Epithelial cell of prostate (primary cell): ENCODE measurements at regions not wholly inside any gene's neighbourhood (a gene's known extent, or its start where the extent isn't known, plus 50 kb on each side); places are given as distances from the start of the nearest gene placed in this dataset.
"Not testable (repeated sequence)": the region's sequence is repeated elsewhere in the genome, so short reads cannot be mapped to it uniquely, and the experiment has no call there.

Experiments used
- DNase-seq: peaks from one replicate; pipeline ENCODE4 v3.0.0-alpha.2; 2011; ENCODE audit warnings: low read depth, low spot score
- H3K27ac ChIP-seq: fragments of 450-650 bp; 2 replicates; pipeline ENCODE4 v1.5.1; 2017; ENCODE audit warnings: mild to moderate bottlenecking

DNA sequence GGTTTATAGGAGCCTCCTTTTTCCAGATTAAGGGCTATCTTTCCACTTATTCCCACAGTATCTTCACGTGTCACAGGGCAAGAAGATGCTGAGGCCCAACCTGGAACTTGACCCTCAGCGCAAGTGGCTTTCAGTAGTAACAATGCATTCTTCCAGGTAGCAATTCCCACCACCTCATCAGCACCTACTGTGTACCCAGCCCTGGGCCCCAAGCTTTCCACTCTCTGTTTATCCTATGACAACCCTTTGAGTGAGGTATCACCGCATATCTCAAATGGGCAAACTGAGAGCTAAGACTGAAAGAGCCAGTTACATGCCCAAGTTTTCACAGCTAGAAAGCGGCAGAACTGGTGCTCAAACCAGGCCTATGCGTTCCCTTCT lies 88.2 kb downstream of the CPN2 start:
- H3K27ac ChIP-seq: no peak overlapping the region
- no peak for DNase-seq

DNA sequence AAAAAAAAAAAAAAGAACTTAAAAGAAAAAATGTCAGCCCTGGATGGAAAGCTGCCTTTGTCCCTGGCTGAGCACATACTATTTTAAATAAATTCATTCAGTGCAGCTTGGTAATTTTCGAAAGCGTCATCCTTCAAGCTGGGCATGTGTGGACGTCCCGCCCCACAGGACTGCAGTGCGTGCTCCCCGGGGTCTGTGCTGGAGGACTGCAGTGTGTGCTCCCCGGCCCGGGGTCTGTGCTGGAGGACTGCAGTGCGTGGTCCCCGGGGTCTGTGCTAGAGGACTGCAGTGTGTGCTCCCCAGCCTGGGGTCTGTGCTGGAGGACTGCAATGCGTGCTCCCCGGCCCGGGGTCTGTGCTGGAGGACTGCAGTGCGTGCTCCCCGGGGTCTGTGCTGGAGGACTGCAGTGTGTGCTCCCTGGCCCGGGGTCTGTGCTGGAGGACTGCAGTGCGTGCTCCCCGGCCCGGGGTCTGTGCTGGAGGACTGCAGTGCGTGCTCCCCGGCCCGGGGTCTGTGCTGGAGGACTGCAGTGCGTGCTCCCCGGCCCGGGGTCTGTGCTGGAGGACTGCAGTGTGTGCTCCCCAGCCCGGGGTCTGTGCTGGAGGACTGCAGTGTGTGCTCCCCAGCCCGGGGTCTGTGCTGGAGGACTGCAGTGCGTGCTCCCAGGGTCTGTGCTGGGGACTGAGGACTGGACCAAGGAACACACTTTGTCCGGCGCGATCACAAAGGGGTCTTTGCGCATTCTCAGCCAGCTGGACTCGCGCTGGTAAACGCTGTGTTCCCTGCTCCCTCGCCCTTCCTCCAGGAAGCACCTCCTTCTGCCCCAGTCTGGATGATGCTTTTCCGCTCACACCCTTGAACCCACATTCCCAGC lies 86.3 kb downstream of the CPN2 start:
- not testable (repeated sequence) for DNase-seq, H3K27ac ChIP-seq

DNA sequence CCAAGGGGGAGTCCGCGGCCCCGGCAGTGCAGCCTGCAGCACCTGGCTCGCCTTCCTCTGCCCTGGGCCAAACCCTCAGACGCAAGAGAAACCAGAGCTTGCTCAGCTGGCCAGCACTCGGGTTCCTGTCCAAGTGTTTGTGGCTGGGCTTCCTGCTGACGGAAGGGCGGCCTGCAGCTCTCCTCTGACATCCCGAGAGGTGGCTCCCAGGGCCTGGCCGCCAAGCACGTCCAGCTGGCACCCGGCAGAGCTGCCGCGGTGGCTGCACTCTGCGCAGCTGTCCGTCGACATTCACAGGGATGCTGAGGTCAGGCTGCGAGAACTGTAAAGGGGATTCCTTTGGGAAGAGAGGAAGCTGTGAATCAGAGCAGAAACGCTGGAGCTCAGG lies 85.6 kb downstream of the CPN2 start:
- peak overlapping the region; percentile 1 for H3K27ac ChIP-seq
- DNase-seq: no peak

DNA sequence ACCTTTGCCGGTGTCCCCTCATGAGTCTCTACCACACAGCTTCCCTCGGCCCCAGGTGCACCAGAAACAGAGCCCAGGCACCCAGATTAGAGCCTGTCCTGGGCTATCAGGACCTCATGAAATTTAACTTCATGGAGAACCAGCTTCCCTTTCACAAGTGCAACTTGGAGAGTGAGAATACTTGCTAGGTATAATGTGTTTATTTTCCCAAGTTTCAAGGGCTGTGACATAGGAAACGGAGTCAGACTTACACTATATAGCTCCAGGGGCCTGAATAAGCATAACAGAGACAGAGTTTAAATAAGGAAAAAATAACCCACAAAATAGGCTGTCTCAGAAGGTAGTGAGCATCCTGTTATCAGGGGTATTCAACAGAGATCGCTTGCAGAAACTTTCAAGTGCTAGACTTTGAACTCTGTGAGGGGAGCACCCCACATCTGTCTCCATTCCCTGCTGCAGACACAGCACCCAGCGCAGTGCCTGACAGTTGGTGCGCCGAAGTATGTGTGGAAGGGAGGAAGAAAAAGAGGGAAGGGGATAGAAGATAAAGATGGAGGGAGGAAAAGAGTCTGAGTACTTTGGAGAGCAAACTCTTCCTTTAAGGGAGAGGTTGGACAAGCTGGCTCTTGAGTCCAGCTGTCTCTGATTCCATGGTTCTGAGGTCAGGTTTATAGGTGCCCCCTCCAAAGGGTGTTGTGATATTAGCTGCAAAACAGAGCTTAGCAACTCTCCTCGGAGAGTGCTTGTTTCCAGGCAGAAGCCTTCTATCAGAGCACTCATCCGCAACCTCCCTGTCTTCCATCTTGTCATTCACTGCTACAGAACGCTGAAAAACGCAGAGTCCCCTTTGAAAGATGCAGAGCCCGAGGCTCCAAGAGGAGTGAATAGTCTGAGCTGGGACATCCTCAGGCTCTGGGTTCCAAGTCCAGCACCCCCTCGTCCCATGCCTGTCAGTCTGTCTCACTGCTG lies 84.8 kb downstream of the CPN2 start:
- H3K27ac ChIP-seq: peak overlapping the region; percentile 1
- no peak for DNase-seq

DNA sequence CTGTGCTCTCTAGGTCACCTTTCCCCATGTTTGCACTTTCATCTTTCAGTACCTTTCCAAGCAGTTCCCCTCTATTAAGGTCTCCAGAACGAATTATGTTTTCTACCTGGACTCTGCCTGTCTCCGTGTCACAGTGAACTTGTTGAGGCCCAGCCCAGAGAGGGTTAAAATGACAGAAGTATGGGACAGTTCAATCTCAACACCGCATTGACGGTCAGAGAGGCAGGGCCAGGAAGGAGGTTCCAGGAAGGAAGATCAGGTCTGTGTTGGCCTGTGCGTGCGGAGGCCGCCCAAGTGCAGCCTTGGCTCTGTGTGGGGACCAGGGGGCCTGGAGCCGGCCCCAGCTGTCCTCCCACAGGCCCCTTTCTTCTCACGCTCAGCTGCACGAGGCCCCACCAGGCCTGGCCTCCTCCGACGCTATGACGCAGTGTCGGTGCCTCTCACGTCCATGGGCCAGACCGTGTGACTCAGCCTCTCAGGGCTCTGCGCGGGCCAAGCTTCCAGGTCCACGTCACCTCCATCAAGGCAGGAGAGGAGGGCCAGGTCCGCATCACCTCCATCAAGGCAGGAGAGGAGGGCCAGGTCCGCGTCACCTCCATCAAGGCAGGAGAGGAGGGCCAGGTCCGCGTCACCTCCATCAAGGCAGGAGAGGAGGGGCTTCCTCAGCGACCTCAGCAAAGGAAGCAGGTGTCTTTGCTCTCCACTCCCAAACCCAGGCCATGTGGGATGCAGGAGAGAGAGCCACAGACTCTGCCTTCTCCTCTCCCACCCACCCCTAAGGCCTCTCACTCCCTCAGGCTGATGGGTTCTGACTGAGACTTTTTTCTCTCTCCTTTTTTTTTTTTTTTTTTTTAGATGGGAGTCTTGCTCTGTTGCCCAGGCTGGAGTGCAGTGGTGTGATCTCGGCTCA lies 83.1 kb downstream of the CPN2 start:
- H3K27ac ChIP-seq: no peak overlapping the region
- no peak for DNase-seq

DNA sequence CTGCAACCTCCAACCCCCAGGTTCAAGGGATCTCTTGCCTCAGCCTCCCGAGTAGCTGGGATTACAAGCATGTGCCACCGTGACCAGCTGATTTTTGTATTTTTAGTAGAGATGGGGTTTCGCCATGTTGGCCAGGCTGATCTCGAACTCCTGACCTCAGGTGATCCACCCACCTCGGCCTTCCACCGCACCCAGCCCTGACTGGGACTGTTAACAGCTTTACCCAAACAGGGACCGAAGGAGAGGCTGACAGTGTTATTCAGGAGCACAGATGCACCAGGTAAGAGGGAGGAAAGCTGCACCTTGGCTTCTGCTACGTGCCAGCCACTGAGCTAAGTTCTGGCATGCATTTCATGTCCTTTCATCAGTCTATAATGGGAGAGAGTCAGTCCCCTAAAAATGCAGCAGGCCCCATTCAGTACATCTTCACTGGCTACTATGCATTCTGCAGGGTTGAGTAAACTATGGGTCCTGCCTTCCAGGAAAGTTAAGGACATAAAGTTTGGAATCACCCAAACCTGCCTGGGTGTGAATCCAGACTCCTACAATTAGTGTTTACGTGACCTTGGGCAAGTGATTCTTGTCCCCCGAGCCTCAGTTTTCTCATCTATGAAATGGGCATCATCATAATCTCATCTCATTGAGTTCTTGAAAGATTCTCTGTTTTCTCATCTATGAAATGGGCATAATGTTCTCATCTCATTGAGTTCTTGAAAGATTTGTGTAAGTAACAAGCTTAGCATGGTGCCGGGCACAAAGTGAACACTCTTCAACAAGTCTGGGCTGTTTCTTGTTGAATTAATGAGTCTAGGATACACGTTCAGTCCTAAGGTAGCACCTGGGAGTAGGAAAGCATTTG lies 82.2 kb downstream of the CPN2 start:
- no peak for DNase-seq
- no peak overlapping the region for H3K27ac ChIP-seq

DNA sequence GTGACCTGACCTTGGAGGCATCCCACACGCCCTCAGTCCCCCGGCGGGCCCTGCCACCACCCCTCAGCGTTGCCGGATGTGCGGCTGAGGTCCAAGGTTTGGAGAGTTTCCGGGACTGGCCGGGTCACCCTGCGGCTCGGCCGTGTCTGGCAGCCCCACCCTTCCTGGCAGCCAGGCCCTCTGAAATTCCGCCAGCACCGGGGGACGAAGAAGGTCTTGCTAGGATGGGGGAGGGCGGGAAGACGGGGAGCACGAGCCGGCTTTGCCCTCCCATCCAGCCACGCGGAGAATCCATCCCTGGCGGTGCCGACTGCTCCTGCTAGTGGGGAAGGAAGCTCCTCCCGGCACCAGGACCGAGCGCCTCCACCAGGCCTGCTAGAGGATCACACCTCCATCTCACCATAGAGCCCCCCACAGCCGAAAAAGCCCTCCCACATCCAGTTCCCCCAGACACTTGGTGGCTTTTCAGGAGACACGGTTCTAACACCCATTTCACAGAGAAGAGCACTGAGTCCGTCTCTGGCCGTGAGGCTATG lies 81.5 kb downstream of the CPN2 start:
- no peak for DNase-seq
- H3K27ac ChIP-seq: no peak overlapping the region

DNA sequence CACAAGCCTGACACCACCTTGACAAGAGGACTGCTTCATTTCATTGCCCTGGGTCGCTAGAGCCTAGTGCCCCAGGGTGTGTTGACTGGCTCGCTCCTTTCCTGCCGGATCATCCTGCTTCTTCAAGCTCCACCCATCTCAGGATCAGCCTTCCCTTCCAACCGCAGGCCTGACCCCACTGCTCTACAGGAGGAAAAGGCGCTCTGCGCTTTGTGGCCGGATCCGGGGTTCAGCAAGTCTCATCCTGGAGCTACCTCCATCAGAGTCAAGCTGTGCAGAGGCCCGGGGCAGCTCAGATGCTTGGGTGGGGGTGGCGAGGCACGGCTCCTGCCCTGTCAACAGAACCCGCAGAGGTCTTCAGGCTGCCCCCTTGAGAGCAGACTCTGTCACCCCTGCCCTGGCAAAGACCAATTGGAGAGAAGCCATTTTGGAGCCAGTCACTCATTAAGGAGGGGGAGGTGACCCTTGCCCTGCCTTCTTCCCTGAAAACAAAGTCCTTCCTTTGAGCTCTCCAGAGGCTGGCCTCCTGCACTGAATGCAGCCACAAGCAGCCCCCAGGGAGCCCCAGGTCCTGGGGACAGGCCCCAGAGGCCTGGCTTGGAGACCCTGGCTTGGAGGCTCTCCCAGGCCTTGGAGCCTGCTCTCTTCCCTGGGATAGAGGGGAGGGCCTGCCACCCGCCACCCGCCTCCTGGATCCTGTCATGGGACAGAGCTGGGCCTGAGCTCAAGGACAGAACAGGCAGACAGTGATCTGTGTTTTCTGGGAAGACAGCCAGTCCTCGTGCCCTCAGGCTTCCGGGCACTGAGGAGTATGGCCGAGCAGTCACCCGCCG lies 80.3 kb downstream of the CPN2 start:
- no peak for DNase-seq
- H3K27ac ChIP-seq: no peak overlapping the region

DNA sequence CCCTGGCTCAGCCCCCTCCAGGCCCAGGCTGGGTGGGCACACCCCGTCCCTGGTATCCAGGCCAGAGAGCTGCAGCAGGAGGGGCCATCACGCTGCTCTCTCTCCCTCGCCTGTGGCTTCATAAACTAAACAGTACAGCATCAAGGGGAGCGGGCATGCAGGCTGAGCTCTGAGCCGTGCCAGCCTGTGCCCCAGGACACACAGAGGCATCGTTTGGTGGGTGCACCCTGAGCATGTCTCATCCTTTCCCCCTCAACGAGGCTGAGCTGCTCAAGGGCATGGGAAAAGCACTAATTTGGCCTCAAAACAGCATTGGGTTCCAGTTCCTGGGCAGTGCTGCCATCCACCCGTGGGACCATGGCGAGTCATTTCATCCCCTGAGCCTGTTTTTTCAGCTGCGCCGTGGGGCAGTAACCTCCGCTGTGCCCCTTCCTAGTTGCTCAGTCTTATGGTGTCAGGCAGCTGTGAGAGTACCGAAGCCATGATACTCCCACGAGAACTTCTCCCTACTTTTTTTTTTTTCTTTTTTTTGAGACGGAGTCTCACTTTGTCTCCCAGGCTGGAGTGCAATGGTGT lies 79.6 kb downstream of the CPN2 start:
- no peak overlapping the region for H3K27ac ChIP-seq
- no peak for DNase-seq

DNA sequence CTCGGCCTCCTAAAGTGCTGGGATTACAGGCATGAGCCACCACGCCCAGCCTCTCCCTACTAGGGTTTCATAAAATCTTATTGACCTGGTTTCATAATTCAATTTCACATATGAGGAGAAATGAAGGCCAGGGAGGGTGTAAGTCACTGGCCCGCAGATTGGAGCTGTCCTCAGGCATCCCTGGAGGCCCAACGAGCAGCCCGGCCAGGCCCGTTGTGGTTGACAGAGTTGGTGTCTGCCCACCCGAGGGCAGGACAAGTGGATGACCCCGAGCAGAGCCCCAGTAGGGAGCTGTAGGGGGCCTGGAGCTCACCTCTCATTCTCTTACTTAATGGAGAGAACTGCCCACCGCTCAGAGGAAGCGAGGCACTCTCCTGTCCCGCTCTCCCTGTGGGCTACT lies 78.9 kb downstream of the CPN2 start:
- no peak for DNase-seq
- no peak overlapping the region for H3K27ac ChIP-seq

DNA sequence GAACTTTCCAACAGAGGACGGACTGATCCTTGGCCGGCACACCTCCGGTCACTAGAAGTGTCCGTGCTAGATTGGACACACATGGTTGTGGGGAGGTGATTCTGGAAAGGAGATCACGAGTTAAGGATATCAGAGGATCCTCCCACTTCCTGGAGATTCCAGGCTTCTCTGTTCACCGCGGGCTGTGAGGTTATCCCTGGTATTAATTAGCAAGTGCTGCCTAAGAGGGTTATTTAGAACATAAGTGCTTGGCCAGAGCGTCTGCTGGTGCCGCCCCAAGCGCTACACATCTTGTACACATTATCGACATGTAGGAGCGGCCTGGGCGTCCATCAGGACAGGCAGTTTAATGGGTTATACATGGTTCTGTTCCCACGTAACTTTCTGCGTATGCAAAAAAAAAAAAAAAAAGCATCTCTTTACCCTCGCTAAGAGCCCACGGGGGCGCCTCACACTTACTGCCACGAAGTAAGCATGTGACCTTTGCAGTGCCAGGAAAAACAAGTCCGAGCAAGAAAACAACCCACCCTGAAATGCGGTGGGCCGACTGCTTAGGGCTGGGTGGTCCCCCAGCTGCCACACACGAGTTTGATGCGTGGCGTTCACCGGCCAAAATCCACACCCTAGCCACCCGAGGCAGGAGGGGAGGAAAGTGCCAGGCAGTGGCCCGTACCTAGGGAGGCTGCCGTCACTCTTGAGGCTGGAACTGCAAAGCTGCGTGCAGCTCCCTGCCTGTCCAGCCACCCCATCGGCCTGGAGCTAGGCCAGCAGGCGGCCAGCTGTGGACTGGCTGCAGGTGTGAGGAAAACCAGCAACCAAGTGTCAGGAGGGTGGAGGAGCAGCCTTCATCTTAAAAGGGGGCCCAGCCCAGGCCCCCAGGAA lies 78.0 kb downstream of the CPN2 start:
- no peak overlapping the region for H3K27ac ChIP-seq
- no peak for DNase-seq

DNA sequence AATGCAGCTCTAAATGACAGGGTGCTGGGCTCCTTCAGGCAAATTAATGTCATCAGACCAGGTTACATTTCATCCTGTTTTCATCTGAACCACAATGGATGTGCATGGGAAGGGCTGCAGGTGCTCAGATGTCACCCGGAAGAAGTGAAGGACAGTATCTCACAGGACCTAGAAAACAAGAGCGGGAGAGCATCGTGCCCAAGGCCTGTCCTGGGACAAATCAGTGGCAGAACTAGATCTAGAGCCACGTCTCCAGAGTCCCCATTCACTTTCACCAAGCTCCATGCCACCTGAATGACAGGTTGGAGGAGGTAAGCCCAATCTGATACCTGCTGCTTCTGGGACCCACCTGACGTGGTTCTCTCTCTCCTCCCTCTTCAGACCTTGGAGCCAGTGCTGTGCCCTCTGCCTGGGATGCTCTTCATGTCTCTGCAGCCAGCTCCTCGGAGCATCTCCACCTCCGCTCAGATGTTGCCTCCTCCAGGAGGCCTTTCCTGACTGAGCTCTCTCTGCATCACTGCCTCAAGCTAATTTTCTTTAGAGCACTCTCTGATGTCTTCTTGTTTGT lies 77.3 kb downstream of the CPN2 start:
- no peak overlapping the region for H3K27ac ChIP-seq
- no peak for DNase-seq

DNA sequence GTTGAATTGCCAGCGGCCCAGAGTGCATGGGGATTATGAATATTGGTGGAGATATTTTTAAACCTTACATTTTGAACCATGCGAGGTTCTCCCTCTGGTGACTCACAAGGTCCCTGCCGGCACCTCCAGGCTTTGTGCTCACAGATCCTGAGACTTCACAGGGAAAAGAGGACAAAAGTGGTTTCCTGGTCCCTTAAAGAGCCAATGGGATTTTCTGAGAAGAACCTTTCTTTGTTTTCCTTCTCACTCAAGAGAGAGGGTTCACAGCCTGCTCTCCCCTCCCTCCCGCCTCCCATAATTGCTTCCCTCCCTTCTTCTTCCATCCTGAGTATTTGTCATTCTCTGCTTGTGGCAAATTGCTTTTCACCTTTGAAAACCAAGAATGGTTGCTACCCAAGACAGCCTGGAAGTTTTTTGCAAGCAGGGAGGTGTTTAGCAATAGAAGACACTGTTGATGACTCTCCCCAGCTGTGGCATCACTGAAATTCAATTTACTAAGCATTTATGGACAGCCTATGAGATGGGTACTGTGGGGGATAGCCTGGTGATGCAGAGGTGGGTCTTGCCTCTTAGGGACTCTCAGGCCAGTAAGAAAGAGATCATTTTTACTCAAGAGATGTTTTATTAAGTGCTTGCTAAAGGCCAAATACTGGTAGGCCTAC lies 76.6 kb downstream of the CPN2 start:
- no peak overlapping the region for H3K27ac ChIP-seq
- no peak for DNase-seq

DNA sequence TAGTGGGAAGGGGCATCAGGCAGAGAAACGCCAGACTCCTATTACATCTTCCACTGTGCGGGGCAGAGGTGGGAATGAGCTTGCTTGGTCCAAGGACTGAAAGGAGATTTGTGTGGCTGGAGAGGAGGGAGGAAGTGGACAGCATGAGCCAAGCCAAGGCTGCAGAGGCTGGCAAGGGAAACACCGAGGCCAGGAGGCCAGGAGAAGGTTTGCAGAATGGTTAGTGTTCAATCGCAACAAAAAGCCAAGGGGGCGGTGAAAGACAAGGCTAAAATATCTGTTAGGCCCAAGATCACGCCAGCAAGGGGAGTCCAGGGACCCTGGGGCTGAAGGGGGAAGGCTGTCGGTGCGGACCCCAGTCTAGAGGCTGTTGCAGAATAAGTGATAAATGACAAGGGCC lies 75.8 kb downstream of the CPN2 start:
- no peak overlapping the region for H3K27ac ChIP-seq
- no peak for DNase-seq

DNA sequence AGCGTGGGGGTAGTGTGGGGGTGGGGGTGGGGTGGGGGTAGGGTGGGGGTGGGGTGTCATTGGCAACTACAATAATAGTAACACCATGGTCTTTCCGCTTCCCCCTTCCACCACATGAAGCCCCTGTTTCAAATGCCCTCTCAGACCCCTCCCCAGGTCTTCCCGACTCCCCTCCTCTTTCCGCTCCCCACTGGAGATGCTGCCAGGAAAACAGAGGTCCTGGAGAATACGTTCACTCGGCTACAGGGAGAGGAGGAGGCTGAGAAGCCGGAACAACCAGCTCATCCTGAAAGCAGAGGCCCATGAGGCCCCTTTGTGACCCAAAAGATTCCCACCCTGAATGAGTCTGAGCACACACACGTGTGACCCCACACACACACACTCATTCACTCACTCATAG lies 75.4 kb downstream of the CPN2 start:
- no peak overlapping the region for H3K27ac ChIP-seq
- no peak for DNase-seq

DNA sequence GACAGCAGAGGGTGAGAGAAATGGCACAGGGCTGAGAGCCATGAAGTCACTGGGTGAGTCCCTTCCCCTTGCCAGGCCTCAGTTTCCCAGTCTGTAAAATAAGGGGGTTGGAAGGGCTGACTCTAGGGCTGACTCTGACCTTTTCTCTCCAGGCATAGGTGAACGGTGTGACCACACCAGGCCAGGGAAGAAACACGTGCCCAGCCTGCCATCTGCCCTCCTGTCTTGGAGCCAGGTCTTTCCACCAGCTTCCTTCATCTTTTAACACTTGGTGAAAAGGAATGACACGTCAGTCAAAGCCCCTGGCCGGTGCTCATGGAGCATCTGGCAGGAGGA lies 74.4 kb downstream of the CPN2 start:
- no peak for DNase-seq
- H3K27ac ChIP-seq: no peak overlapping the region
